ENCODE measurements at regions not wholly inside any gene's neighbourhood (a gene's known extent, or its start where the extent isn't known, plus 50 kb on each side); places are given as distances from the start of the nearest gene placed in this dataset.

- Histone ChIP-seq H3K9ac (ENCODE audit: low read depth, low read length, poor library complexity, severe bottlenecking) (no peak overlapping the region), H3K27me3 (ENCODE audit: insufficient read depth, low read length, poor library complexity, severe bottlenecking) (no peaks in the 10 kb centered on the region)
- TF ChIP-seq CTCF (conservative IDR thresholded peaks at IDR 0.05; ENCODE audit: low read length) (no peak), EZH2phosphoT487 (IDR thresholded peaks at IDR 0.05; ENCODE audit: borderline replicate concordance) (no peak)
These were observed 991.7 kb upstream of the ARRDC3 start for GRCh38 chr5:92374859-92375258.

GRCh38 chr5:92372766-92373165, 989.6 kb upstream of the ARRDC3 start:
- no peaks in the 10 kb centered on the region for H3K9me3 ChIP-seq (ENCODE audit: insufficient read depth, low read depth, low read length)
- TF ChIP-seq CTCF (conservative IDR thresholded peaks at IDR 0.05; ENCODE audit: low read length) (no peak), EZH2phosphoT487 (IDR thresholded peaks at IDR 0.05; ENCODE audit: borderline replicate concordance) (no peak)
- H3K4me1 ChIP-seq (ENCODE audit: insufficient read depth, low read length, poor library complexity, severe bottlenecking), result no peaks in the 10 kb centered on the region
- H4K20me1 ChIP-seq (ENCODE audit: insufficient read depth, low read length, poor library complexity, severe bottlenecking), result no peaks in the 10 kb centered on the region
- no peaks in the 10 kb centered on the region for H3F3A ChIP-seq (ENCODE audit: low read depth)
- no peaks in the 10 kb centered on the region for H3K79me2 ChIP-seq (ENCODE audit: insufficient read depth, low read length)
- H3K36me3 ChIP-seq (ENCODE audit: insufficient read depth, low read length), result no peaks in the 10 kb centered on the region
- H3K27me3 ChIP-seq (ENCODE audit: insufficient read depth, low read length, poor library complexity, severe bottlenecking), result no peaks in the 10 kb centered on the region
- H3K9ac ChIP-seq (ENCODE audit: low read depth, low read length, poor library complexity, severe bottlenecking), result no peak overlapping the region
- no peak overlapping the region for H3K4me3 ChIP-seq (ENCODE audit: low read length, poor library complexity, severe bottlenecking)
- H2AFZ ChIP-seq (ENCODE audit: low read length), result no peak overlapping the region
- no peaks in the 10 kb centered on the region for H3K9me2 ChIP-seq (replicated peaks; ENCODE audit: low read depth, low read length)
- no peak overlapping the region for H3K4me2 ChIP-seq (ENCODE audit: low read depth, low read length, poor library complexity, severe bottlenecking)

More at GRCh38 chr5:92374859-92375258, 991.7 kb upstream of the ARRDC3 start:
- Histone ChIP-seq H3K79me2 (ENCODE audit: insufficient read depth, low read length) (no peaks in the 10 kb centered on the region), H3K36me3 (ENCODE audit: insufficient read depth, low read length) (no peaks in the 10 kb centered on the region), H3K9me3 (ENCODE audit: insufficient read depth, low read depth, low read length) (no peaks in the 10 kb centered on the region), H3K9me2 (replicated peaks; ENCODE audit: low read depth, low read length) (no peaks in the 10 kb centered on the region), H3K4me1 (ENCODE audit: insufficient read depth, low read length, poor library complexity, severe bottlenecking) (no peaks in the 10 kb centered on the region), H4K20me1 (ENCODE audit: insufficient read depth, low read length, poor library complexity, severe bottlenecking) (no peaks in the 10 kb centered on the region), H3F3A (ENCODE audit: low read depth) (no peaks in the 10 kb centered on the region), H3K4me2 (ENCODE audit: low read depth, low read length, poor library complexity, severe bottlenecking) (no peak overlapping the region), H3K4me3 (ENCODE audit: low read length, poor library complexity, severe bottlenecking) (no peak overlapping the region), H2AFZ (ENCODE audit: low read length) (no peak overlapping the region)

DNA sequence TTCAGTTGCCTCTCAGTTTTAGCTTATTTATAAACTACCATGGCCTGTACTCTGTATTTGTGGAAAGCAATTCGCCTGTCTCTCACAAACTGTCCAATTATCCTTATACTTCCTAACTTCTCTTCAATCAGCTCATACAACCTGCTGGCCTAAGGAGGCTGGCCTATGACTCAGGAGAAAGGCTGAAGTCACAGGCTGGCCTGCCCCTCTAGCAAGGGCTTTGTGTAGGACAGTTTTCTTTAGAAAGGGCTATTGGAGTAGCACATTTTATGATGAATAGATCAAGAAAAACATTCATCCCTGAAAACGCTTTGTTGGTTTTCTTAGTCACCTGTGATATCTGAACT, 988.7 kb upstream of the ARRDC3 start:
- Histone ChIP-seq H4K20me1 (ENCODE audit: insufficient read depth, low read length, poor library complexity, severe bottlenecking) (no peaks in the 10 kb centered on the region), H3K4me3 (ENCODE audit: low read length, poor library complexity, severe bottlenecking) (no peak overlapping the region), H3K9me3 (ENCODE audit: insufficient read depth, low read depth, low read length) (no peaks in the 10 kb centered on the region), H3K36me3 (ENCODE audit: insufficient read depth, low read length) (no peaks in the 10 kb centered on the region), H3K79me2 (ENCODE audit: insufficient read depth, low read length) (no peaks in the 10 kb centered on the region), H2AFZ (ENCODE audit: low read length) (no peak overlapping the region), H3K4me1 (ENCODE audit: insufficient read depth, low read length, poor library complexity, severe bottlenecking) (no peaks in the 10 kb centered on the region), H3K4me2 (ENCODE audit: low read depth, low read length, poor library complexity, severe bottlenecking) (no peak overlapping the region), H3F3A (ENCODE audit: low read depth) (no peaks in the 10 kb centered on the region), H3K27me3 (ENCODE audit: insufficient read depth, low read length, poor library complexity, severe bottlenecking) (no peaks in the 10 kb centered on the region), H3K9ac (ENCODE audit: low read depth, low read length, poor library complexity, severe bottlenecking) (no peak overlapping the region), H3K9me2 (replicated peaks; ENCODE audit: low read depth, low read length) (no peaks in the 10 kb centered on the region)
- TF ChIP-seq EZH2phosphoT487 (IDR thresholded peaks at IDR 0.05; ENCODE audit: borderline replicate concordance) (no peak), CTCF (conservative IDR thresholded peaks at IDR 0.05; ENCODE audit: low read length) (no peak)

All from Loucy (cell line).